Right atrium auricular region (tissue), 2 donors: ENCODE measurements at regions not wholly inside any gene's neighbourhood (a gene's known extent, or its start where the extent isn't known, plus 50 kb on each side); places are given as distances from the start of the nearest gene placed in this dataset.
A peak's percentile ranks its signal among the peaks of the same experiment; 100 is the strongest.

Experiments used
- DNase-seq: peaks from one replicate; pipeline ENCODE4 v3.0.0-alpha.2; 2019; ENCODE audit warnings: low spot score
- H3K27ac ChIP-seq, 2 donors: fragments of 200-600 bp; sonication (generic); 1 replicate in 1 of 2; 2 replicates in 1 of 2; pipeline ENCODE4 v1.5.1; 2016 to 2019
- H3K27me3 ChIP-seq, 2 donors: fragments of 200-600 bp; sonication (generic); one replicate each; pipeline versions ENCODE4 v1.5.1 to v1.6.0; 2017 to 2019
- H3K36me3 ChIP-seq: fragments of 200-600 bp; sonication (generic); one replicate; pipeline ENCODE4 v1.5.1; 2016
- H3K4me1 ChIP-seq, 2 donors: fragments of 200-600 bp; sonication (generic); one replicate each; pipeline versions ENCODE4 v1.5.1 to v1.6.0; 2017 to 2019
- H3K4me3 ChIP-seq, 2 donors: fragments of 200-600 bp; sonication (generic); 1 replicate in 1 of 2; 2 replicates in 1 of 2; pipeline ENCODE4 v1.5.1; 2017 to 2019; ENCODE audit warnings: mild to moderate bottlenecking in 1 of 2, moderate library complexity in 1 of 2
- H3K9me3 ChIP-seq, 2 donors: fragments of 200-600 bp; sonication (generic); one replicate each; pipeline ENCODE4 v1.5.1; 2019
- CTCF ChIP-seq, 2 donors: fragments of 200-600 bp; sonication (generic); IDR thresholded peaks; one replicate each; pipeline ENCODE4 v1.5.1; 2019; ENCODE audit warnings: antibody characterized with exemption in 2 of 2

GRCh38 chr3:525415-525814, 328.9 kb downstream of the CHL1 start:
- Histone ChIP-seq H3K4me1 (no peaks in the 10 kb centered on the region), H3K27me3 (peaks cover 0 to 2% of the 10 kb centered on the region in 2 donors), H3K4me3 (no peak overlapping the region), H3K36me3 (no peaks in the 10 kb centered on the region), H3K27ac (no peak overlapping the region), H3K9me3 (no peaks in the 10 kb centered on the region)
- TF ChIP-seq CTCF (IDR thresholded peaks at IDR 0.05): no peak
- no peak for DNase-seq

- no peaks in the 10 kb centered on the region for H3K4me1 ChIP-seq
- DNase-seq: no peak
- H3K9me3 ChIP-seq: peaks cover 3 to 14% of the 10 kb centered on the region in 2 donors
- peak overlapping the region; percentile 41 to 42 for H3K4me3 ChIP-seq
- H3K36me3 ChIP-seq: no peaks in the 10 kb centered on the region
- H3K27ac ChIP-seq: peak overlapping the region in 1 of 2 donors; percentile 19
- no peaks in the 10 kb centered on the region for H3K27me3 ChIP-seq
- TF ChIP-seq CTCF (IDR thresholded peaks at IDR 0.05): peak; percentile 26 to 56
Measured at GRCh38 chr3:535566-536416, 339.2 kb downstream of the CHL1 start.

GRCh38 chr3:536417-536813, 339.9 kb downstream of the CHL1 start:
- no peaks in the 10 kb centered on the region for H3K27me3 ChIP-seq
- DNase-seq: no peak
- no peaks in the 10 kb centered on the region for H3K36me3 ChIP-seq
- no peaks in the 10 kb centered on the region for H3K4me1 ChIP-seq
- peak overlapping the region in 1 of 2 donors; percentile 19 for H3K27ac ChIP-seq
- TF ChIP-seq CTCF (IDR thresholded peaks at IDR 0.05): no peak
- H3K9me3 ChIP-seq: peaks cover 3 to 13% of the 10 kb centered on the region in 2 donors
- H3K4me3 ChIP-seq: peak overlapping the region; percentile 41 to 42

- TF ChIP-seq CTCF (IDR thresholded peaks at IDR 0.05): no peak
- Histone ChIP-seq H3K4me3 (no peak overlapping the region), H3K9me3 (no peaks in the 10 kb centered on the region), H3K27ac (no peak overlapping the region), H3K36me3 (no peaks in the 10 kb centered on the region), H3K4me1 (no peaks in the 10 kb centered on the region), H3K27me3 (no peaks in the 10 kb centered on the region)
- no peak for DNase-seq
Measured at GRCh38 chr3:541062-541801, 344.7 kb downstream of the CHL1 start.

GRCh38 chr3:542021-542420, 345.5 kb downstream of the CHL1 start:
- Histone ChIP-seq H3K27ac (no peak overlapping the region), H3K27me3 (no peaks in the 10 kb centered on the region), H3K4me3 (no peak overlapping the region), H3K4me1 (no peaks in the 10 kb centered on the region), H3K36me3 (no peaks in the 10 kb centered on the region), H3K9me3 (no peaks in the 10 kb centered on the region)
- TF ChIP-seq CTCF (IDR thresholded peaks at IDR 0.05): no peak
- no peak for DNase-seq
